ENCODE measurements at regions not wholly inside any gene's neighbourhood (a gene's known extent, or its start where the extent isn't known, plus 50 kb on each side); places are given as distances from the start of the nearest gene placed in this dataset.

DNA sequence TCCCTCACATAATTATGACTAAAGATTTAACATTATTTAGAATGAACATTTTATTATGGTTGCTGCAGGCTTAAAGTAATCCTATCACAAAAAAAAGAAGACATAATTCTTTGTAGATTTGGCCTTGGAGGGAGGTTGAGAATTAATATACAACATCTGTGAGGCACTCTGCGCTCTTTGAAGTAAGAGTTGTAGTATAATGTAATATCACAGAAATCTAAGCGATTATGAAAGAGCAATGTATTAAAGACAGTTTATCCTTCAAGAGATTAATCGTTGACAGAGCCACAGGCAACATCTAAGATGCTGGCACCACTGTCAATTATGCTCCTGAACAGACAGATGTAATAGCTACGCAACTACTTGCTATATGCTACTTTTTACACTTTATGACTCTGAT lies 946.8 kb downstream of the GRIK2 start:
- no peak for DNase-seq

- no peak for DNase-seq
These were observed 940.2 kb downstream of the GRIK2 start for GRCh38 chr6:102333736-102334135.

- DNase-seq: no peak
These were observed 934.3 kb downstream of the GRIK2 start for GRCh38 chr6:102327697-102328225.

DNA sequence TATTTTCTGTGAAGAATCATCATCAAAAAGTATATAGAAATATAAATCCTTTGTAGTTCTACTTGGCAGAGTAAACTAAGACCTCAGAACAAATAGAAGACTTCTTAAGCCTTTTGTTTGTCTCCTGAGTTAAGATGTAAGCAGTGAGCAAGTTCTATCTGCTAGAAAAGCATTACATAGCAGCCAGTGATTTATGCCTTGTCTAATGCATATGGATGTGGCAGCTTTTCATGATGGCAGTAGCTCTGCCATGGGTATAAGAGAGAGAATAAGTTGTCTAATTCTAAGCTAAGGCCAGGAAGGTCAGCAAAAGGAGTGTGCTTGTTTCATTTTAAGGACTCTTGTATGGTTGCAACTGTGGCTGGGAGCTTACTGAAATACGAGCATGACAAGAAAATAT lies 920.2 kb downstream of the GRIK2 start:
- no peak for DNase-seq

DNA sequence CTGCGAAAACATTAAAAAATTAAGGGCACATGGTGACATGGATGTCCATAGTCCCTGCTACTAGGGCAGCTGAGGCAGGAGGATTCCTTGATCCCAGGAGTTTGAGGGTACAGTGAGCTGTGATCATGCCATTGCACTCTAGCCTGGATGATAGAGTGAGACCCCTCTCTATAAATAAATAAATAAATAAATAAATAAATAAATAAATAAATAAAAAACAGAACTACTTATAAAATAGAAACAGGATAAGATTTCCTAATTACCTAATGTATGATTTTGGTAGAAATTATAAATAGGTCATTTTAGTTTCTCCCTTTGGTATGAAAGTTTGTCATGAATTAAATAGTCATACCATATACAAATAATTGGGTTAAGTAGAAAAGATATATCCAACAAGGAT lies 916.2 kb downstream of the GRIK2 start:
- DNase-seq: no peak

GRCh38 chr6:102300350-102300749 lies 906.8 kb downstream of the GRIK2 start:
- DNase-seq: no peak

GRCh38 chr6:102298051-102298450 lies 904.5 kb downstream of the GRIK2 start:
- DNase-seq: no peak
